ENCODE measurements at regions not wholly inside any gene's neighbourhood (a gene's known extent, or its start where the extent isn't known, plus 50 kb on each side); places are given as distances from the start of the nearest gene placed in this dataset.

- in situ Hi-C loops (cut with MboI; ENCODE audit: low pct_unique_long_range_greater_than_20kb, low sequenced_read_pairs, unreplicated experiment): no loop called here
- TF ChIP-seq CTCF (IDR thresholded peaks at IDR 0.05; ENCODE audit: extremely low read depth, insufficient read depth, missing control alignments): no peak
- no peak for DNase-seq (ENCODE audit: low spot score)
These were observed 118.1 kb upstream of the GADD45A start for GRCh38 chr1:67566803-67567377.

- no peak for TF ChIP-seq CTCF (IDR thresholded peaks at IDR 0.05; ENCODE audit: extremely low read depth, insufficient read depth, missing control alignments)
- no peak for DNase-seq (ENCODE audit: low spot score)
- in situ Hi-C loops (cut with MboI; ENCODE audit: low pct_unique_long_range_greater_than_20kb, low sequenced_read_pairs, unreplicated experiment): no loop called here
These were observed 114.4 kb upstream of the GADD45A start for GRCh38 chr1:67570486-67571143.

- no peak for TF ChIP-seq CTCF (IDR thresholded peaks at IDR 0.05; ENCODE audit: extremely low read depth, insufficient read depth, missing control alignments)
- in situ Hi-C loops (cut with MboI; ENCODE audit: low pct_unique_long_range_greater_than_20kb, low sequenced_read_pairs, unreplicated experiment): no loop called here
- no peak for DNase-seq (ENCODE audit: low spot score)
These were observed 113.6 kb upstream of the GADD45A start for GRCh38 chr1:67571406-67571805.

- in situ Hi-C loops (cut with MboI; ENCODE audit: low pct_unique_long_range_greater_than_20kb, low sequenced_read_pairs, unreplicated experiment): no loop called here
- TF ChIP-seq CTCF (IDR thresholded peaks at IDR 0.05; ENCODE audit: extremely low read depth, insufficient read depth, missing control alignments): no peak
- DNase-seq (ENCODE audit: low spot score): no peak
These were observed 113.0 kb upstream of the GADD45A start for GRCh38 chr1:67571901-67572593.

GRCh38 chr1:67572594-67573221, 112.3 kb upstream of the GADD45A start:
- DNase-seq (ENCODE audit: low spot score): no peak
- no peak for TF ChIP-seq CTCF (IDR thresholded peaks at IDR 0.05; ENCODE audit: extremely low read depth, insufficient read depth, missing control alignments)
- in situ Hi-C loops (cut with MboI; ENCODE audit: low pct_unique_long_range_greater_than_20kb, low sequenced_read_pairs, unreplicated experiment): no loop called here

GRCh38 chr1:67573311-67573872, 111.6 kb upstream of the GADD45A start:
- in situ Hi-C loops (cut with MboI; ENCODE audit: low pct_unique_long_range_greater_than_20kb, low sequenced_read_pairs, unreplicated experiment): no loop called here
- no peak for DNase-seq (ENCODE audit: low spot score)
- TF ChIP-seq CTCF (IDR thresholded peaks at IDR 0.05; ENCODE audit: extremely low read depth, insufficient read depth, missing control alignments): no peak
